HUES48 (cell line): ENCODE measurements at regions not wholly inside any gene's neighbourhood (a gene's known extent, or its start where the extent isn't known, plus 50 kb on each side); places are given as distances from the start of the nearest gene placed in this dataset.

ENCODE experiments used
- H3K27ac ChIP-seq: one replicate; pipeline ENCODE4 v1.7.0; 2013; ENCODE audit warnings: low read depth, low read length, inconsistent platforms
- H3K27me3 ChIP-seq: 2 replicates; pipeline ENCODE4 v1.6.1; 2013; ENCODE audit warnings: mild to moderate bottlenecking, low read length; ENCODE audit not compliant: control insufficient read depth, insufficient read depth
- H3K36me3 ChIP-seq: 2 replicates; pipeline ENCODE4 v1.6.1; 2013; ENCODE audit warnings: low read length; ENCODE audit not compliant: control insufficient read depth, insufficient read depth
- H3K4me1 ChIP-seq: 2 replicates; pipeline ENCODE4 v1.6.1; 2013; ENCODE audit warnings: mild to moderate bottlenecking, low read length; ENCODE audit not compliant: control insufficient read depth, insufficient read depth
- H3K4me3 ChIP-seq: 2 replicates; pipeline ENCODE4 v1.5.1; 2013; ENCODE audit warnings: mild to moderate bottlenecking, low read depth, low read length
- H3K9ac ChIP-seq: 2 replicates; pipeline ENCODE4 v1.6.1; 2013; ENCODE audit warnings: mild to moderate bottlenecking, low read depth, low read length, moderate library complexity
- H3K9me3 ChIP-seq: 2 replicates; pipeline ENCODE4 v1.6.1; 2013; ENCODE audit warnings: low read length; ENCODE audit not compliant: control insufficient read depth, insufficient read depth

- Histone ChIP-seq H3K27ac (no peak overlapping the region), H3K4me1 (no peaks in the 10 kb centered on the region), H3K9me3 (no peaks in the 10 kb centered on the region), H3K9ac (no peak overlapping the region), H3K4me3 (no peak overlapping the region), H3K27me3 (no peaks in the 10 kb centered on the region), H3K36me3 (no peaks in the 10 kb centered on the region)
Measured at GRCh38 chr9:26567976-26568375, 324.6 kb downstream of the CAAP1 start.

- H3K4me1 ChIP-seq, result no peaks in the 10 kb centered on the region
- no peaks in the 10 kb centered on the region for H3K9me3 ChIP-seq
- no peak overlapping the region for H3K4me3 ChIP-seq
- no peaks in the 10 kb centered on the region for H3K27me3 ChIP-seq
- no peaks in the 10 kb centered on the region for H3K36me3 ChIP-seq
- H3K9ac ChIP-seq, result no peak overlapping the region
- H3K27ac ChIP-seq, result no peak overlapping the region
Measured at GRCh38 chr9:26566141-26566540, 326.5 kb downstream of the CAAP1 start.

GRCh38 chr9:26565118-26565517 is 327.5 kb downstream of the CAAP1 start:
- H3K36me3 ChIP-seq, result no peaks in the 10 kb centered on the region
- H3K9ac ChIP-seq, result no peak overlapping the region
- no peak overlapping the region for H3K4me3 ChIP-seq
- H3K4me1 ChIP-seq, result no peaks in the 10 kb centered on the region
- no peak overlapping the region for H3K27ac ChIP-seq
- no peaks in the 10 kb centered on the region for H3K27me3 ChIP-seq
- no peaks in the 10 kb centered on the region for H3K9me3 ChIP-seq

GRCh38 chr9:26562338-26562737 is 330.3 kb downstream of the CAAP1 start:
- Histone ChIP-seq H3K27me3 (no peaks in the 10 kb centered on the region), H3K9ac (no peak overlapping the region), H3K36me3 (no peaks in the 10 kb centered on the region), H3K4me3 (no peak overlapping the region), H3K27ac (no peak overlapping the region), H3K4me1 (no peaks in the 10 kb centered on the region), H3K9me3 (no peaks in the 10 kb centered on the region)

GRCh38 chr9:26561928-26562327 is 330.7 kb downstream of the CAAP1 start:
- H3K36me3 ChIP-seq, result no peaks in the 10 kb centered on the region
- no peak overlapping the region for H3K9ac ChIP-seq
- H3K9me3 ChIP-seq, result no peaks in the 10 kb centered on the region
- no peaks in the 10 kb centered on the region for H3K27me3 ChIP-seq
- no peak overlapping the region for H3K27ac ChIP-seq
- no peak overlapping the region for H3K4me3 ChIP-seq
- H3K4me1 ChIP-seq, result no peaks in the 10 kb centered on the region

- Histone ChIP-seq H3K4me3 (no peak overlapping the region), H3K36me3 (no peaks in the 10 kb centered on the region), H3K27me3 (no peaks in the 10 kb centered on the region), H3K4me1 (no peaks in the 10 kb centered on the region), H3K9ac (no peak overlapping the region), H3K9me3 (no peaks in the 10 kb centered on the region), H3K27ac (no peak overlapping the region)
Measured at GRCh38 chr9:26559506-26559905, 333.1 kb downstream of the CAAP1 start.

- Histone ChIP-seq H3K9ac (no peak overlapping the region), H3K4me3 (no peak overlapping the region), H3K27ac (no peak overlapping the region), H3K4me1 (0 out of 2 replicates have a peak, but pooled peaks cover 4% of the 10 kb centered on the region), H3K36me3 (no peaks in the 10 kb centered on the region), H3K9me3 (no peaks in the 10 kb centered on the region), H3K27me3 (no peaks in the 10 kb centered on the region)
Measured at GRCh38 chr9:26551971-26552370, 340.6 kb downstream of the CAAP1 start.

- 0 out of 2 replicates have a peak, but pooled peaks cover 4% of the 10 kb centered on the region for H3K4me1 ChIP-seq
- H3K27me3 ChIP-seq, result no peaks in the 10 kb centered on the region
- no peak overlapping the region for H3K4me3 ChIP-seq
- no peaks in the 10 kb centered on the region for H3K9me3 ChIP-seq
- H3K36me3 ChIP-seq, result no peaks in the 10 kb centered on the region
- no peak overlapping the region for H3K27ac ChIP-seq
- H3K9ac ChIP-seq, result no peak overlapping the region
Measured at GRCh38 chr9:26551451-26551850, 341.2 kb downstream of the CAAP1 start.

- H3K4me3 ChIP-seq, result no peak overlapping the region
- H3K27me3 ChIP-seq, result no peaks in the 10 kb centered on the region
- no peak overlapping the region for H3K9ac ChIP-seq
Measured at GRCh38 chr9:26548781-26549290, 343.8 kb downstream of the CAAP1 start.

GRCh38 chr9:26539867-26540493 is 352.6 kb downstream of the CAAP1 start:
- H3K4me3 ChIP-seq, result no peak overlapping the region
- H3K27me3 ChIP-seq, result no peaks in the 10 kb centered on the region
- H3K27ac ChIP-seq, result no peak overlapping the region
- no peaks in the 10 kb centered on the region for H3K4me1 ChIP-seq
- no peaks in the 10 kb centered on the region for H3K9me3 ChIP-seq
- H3K9ac ChIP-seq, result no peak overlapping the region
- no peaks in the 10 kb centered on the region for H3K36me3 ChIP-seq

More at GRCh38 chr9:26548781-26549290, 343.8 kb downstream of the CAAP1 start:
- Histone ChIP-seq H3K36me3 (no peaks in the 10 kb centered on the region), H3K9me3 (no peaks in the 10 kb centered on the region; the same call in 1 of the 2 replicates), H3K4me1 (0 out of 2 replicates have a peak, but pooled peaks cover 4% of the 10 kb centered on the region), H3K27ac (no peak overlapping the region)

- Histone ChIP-seq H3K9ac (no peak overlapping the region), H3K4me3 (no peak overlapping the region), H3K27ac (no peak overlapping the region), H3K4me1 (no peaks in the 10 kb centered on the region), H3K27me3 (no peaks in the 10 kb centered on the region), H3K36me3 (no peaks in the 10 kb centered on the region), H3K9me3 (no peaks in the 10 kb centered on the region)
Measured at GRCh38 chr9:26537211-26537610, 355.4 kb downstream of the CAAP1 start.
